GM12878 (cell line): ENCODE measurements at regions not wholly inside any gene's neighbourhood (a gene's known extent, or its start where the extent isn't known, plus 50 kb on each side); places are given as distances from the start of the nearest gene placed in this dataset.

Experiments
- ATAC-seq: fragments of 200-7000 bp; cut with Tn5 transposase; 3 replicates; pipeline ENCODE4 v1.9.1; 2020; ENCODE audit warnings: mild to moderate bottlenecking, moderate library complexity
- BruUV-seq: library from RNA; stranded (reverse); fragments of 400-500 nt; replicated peaks from 2 replicates; lab custom pipeline; 2021; lab: Mats Ljungman, UMichigan
- CTCF ChIA-PET: fragments of 300-600 bp; sonication (Branson Sonifier 250); formaldehyde crosslinking; extraction: SDS; loops from one replicate; lab custom pipeline; 2021; ENCODE audit warnings: inconsistent platforms; lab: Yijun Ruan, JAX
- POLR2A ChIA-PET: fragments of 350-600 bp; formaldehyde crosslinking; extraction: SDS; loops from one replicate; lab custom pipeline; 2021; ENCODE audit warnings: inconsistent platforms; lab: Charles Lee
- RAD21 ChIA-PET: fragments of 300-600 bp; sonication (Branson Sonifier 250); formaldehyde crosslinking; loops from one replicate; lab custom pipeline; 2023; ENCODE audit warnings: antibody characterized with exemption; ENCODE audit not compliant: unreplicated experiment; lab: Charles Lee
- SMC1A ChIA-PET: fragments of 300-600 bp; sonication (Branson Sonifier 250); formaldehyde crosslinking; loops from one replicate; lab custom pipeline; 2023; ENCODE audit not compliant: unreplicated experiment, uncharacterized antibody; lab: Charles Lee
- DNase-seq: peaks from one replicate; pipeline ENCODE4 v3.0.0-alpha.2; 2011; ENCODE audit warnings: low read depth, low spot score
- FAIRE-seq: peaks from 3 replicates; lab custom pipeline; 2011; peaks lifted over from hg19 to GRCh38; lab: Jason Lieb, UNC
- H2AFZ ChIP-seq: 2 replicates; pipeline ENCODE4 v1.6.0; 2011; ENCODE audit warnings: low read depth, low read length, control low read depth; ENCODE audit not compliant: control insufficient read depth
- H3K27ac ChIP-seq: 2 replicates; pipeline ENCODE4 v1.5.1; 2011; ENCODE audit warnings: control low read depth; ENCODE audit not compliant: control insufficient read depth, insufficient read depth
- H3K27me3 ChIP-seq, 2 experiments: replicated peaks in 1 of 2; 2 replicates each; pipeline versions ENCODE4 v1.6.0 to v1.6.1; 2011; ENCODE audit warnings: low read length in 1 of 2; ENCODE audit not compliant: control insufficient read depth in 2 of 2, insufficient read depth in 2 of 2
- H3K36me3 ChIP-seq, 2 experiments: 2 replicates each; pipeline ENCODE4 v1.5.1; 2011; ENCODE audit warnings: low read length in 1 of 2; ENCODE audit not compliant: control insufficient read depth in 2 of 2, insufficient read depth in 2 of 2
- H3K4me1 ChIP-seq: 2 replicates; pipeline ENCODE4 v1.6.1; 2011; ENCODE audit warnings: mild to moderate bottlenecking, low read length, moderate library complexity, mixed read lengths; ENCODE audit not compliant: control insufficient read depth, insufficient read depth
- H3K4me2 ChIP-seq: 2 replicates; pipeline ENCODE4 v1.6.0; 2011; ENCODE audit warnings: control low read depth; ENCODE audit not compliant: control insufficient read depth, insufficient read depth
- H3K4me3 ChIP-seq: fragments of 200-600 bp; sonication (generic); 2 replicates; pipeline ENCODE4 v1.5.1; 2016
- H3K79me2 ChIP-seq: 2 replicates; pipeline ENCODE4 v1.6.0; 2011; ENCODE audit warnings: low read length; ENCODE audit not compliant: control insufficient read depth, insufficient read depth
- H3K9ac ChIP-seq: 2 replicates; pipeline ENCODE4 v1.8.0; 2011; ENCODE audit warnings: low read length, control low read depth, mixed read lengths; ENCODE audit not compliant: control insufficient read depth, insufficient read depth
- H3K9me3 ChIP-seq: replicated peaks from 3 replicates; pipeline ENCODE4 v1.5.1; 2011; ENCODE audit warnings: mild to moderate bottlenecking, low read length; ENCODE audit not compliant: control insufficient read depth, insufficient read depth
- H4K20me1 ChIP-seq: 2 replicates; pipeline ENCODE4 v1.6.0; 2011; ENCODE audit not compliant: control insufficient read depth, insufficient read depth
- CTCF ChIP-seq, 3 experiments: IDR thresholded peaks in 2 of 3; conservative IDR thresholded peaks in 1 of 3; 2 replicates each; pipeline ENCODE4 v1.5.1; 2011; ENCODE audit warnings: low read depth in 3 of 3, low read length in 3 of 3, mild to moderate bottlenecking in 3 of 3, control low read depth in 2 of 3, moderate library complexity in 2 of 3, inconsistent platforms in 1 of 3, mixed read lengths in 1 of 3; ENCODE audit not compliant: control insufficient read depth in 2 of 3, insufficient read depth in 1 of 3; ENCODE audit errors: extremely low read depth in 1 of 3
- HDAC2 ChIP-seq: fragments of 200-600 bp; sonication (generic); IDR thresholded peaks from 2 replicates; pipeline ENCODE4 v1.6.1; 2017
- HDGF ChIP-seq: fragments of 450-650 bp; IDR thresholded peaks from 2 replicates; pipeline ENCODE4 v1.6.1; 2016; ENCODE audit warnings: antibody characterized with exemption
- JUND ChIP-seq: IDR thresholded peaks from 2 replicates; pipeline ENCODE4 v1.6.1; 2012; ENCODE audit warnings: low read depth, mild to moderate bottlenecking, low read length, improper control_type of control experiment, moderate library complexity
- LARP7 ChIP-seq: fragments of 450-650 bp; IDR thresholded peaks from 2 replicates; pipeline ENCODE4 v1.6.1; 2017; ENCODE audit warnings: mild to moderate bottlenecking
- RAD21 ChIP-seq: IDR thresholded peaks from 2 replicates; pipeline ENCODE4 v1.6.1; 2011; ENCODE audit warnings: mild to moderate bottlenecking, low read depth, low read length, moderate library complexity; ENCODE audit not compliant: insufficient read depth
- RUNX3 ChIP-seq: IDR thresholded peaks from 2 replicates; pipeline ENCODE4 v1.6.1; 2012; ENCODE audit warnings: low read length, inconsistent platforms
- SREBF2 ChIP-seq: IDR thresholded peaks from 2 replicates; pipeline ENCODE4 v1.6.1; 2012; ENCODE audit warnings: mild to moderate bottlenecking, low read length
- TCF12 ChIP-seq: IDR thresholded peaks from 2 replicates; pipeline ENCODE4 v1.6.1; 2011; ENCODE audit warnings: low read depth, mild to moderate bottlenecking, low read length
- WGBS: methylation state at CpG from one replicate; pipeline ENCODE4 v1.1.6; 2016; ENCODE audit warnings: low lambda C conversion rate; ENCODE audit not compliant: insufficient replicate concordance, insufficient coverage; ENCODE audit errors: missing lambda C conversion rate; 5-methylcytosine and 5-hydroxymethylcytosine counted together
- in situ Hi-C: fragments of 300-500 bp; cut with MboI; formaldehyde crosslinking; loops from 9 replicates; pipeline ENCODE4 v1.14.3; 2018; ENCODE audit warnings: mixed read lengths
- intact Hi-C: fragments of 100-400 bp; cut with micrococcal nuclease; formaldehyde crosslinking; loops from one replicate; pipeline ENCODE4 v1.14.2; 2022; ENCODE audit not compliant: unreplicated experiment
- TF ChIP-seq, protein P1 (sequence below): IDR thresholded peaks from 2 replicates; pipeline ENCODE4 v1.6.1; 2012; ENCODE audit warnings: mild to moderate bottlenecking, low read depth, low read length

DNA sequence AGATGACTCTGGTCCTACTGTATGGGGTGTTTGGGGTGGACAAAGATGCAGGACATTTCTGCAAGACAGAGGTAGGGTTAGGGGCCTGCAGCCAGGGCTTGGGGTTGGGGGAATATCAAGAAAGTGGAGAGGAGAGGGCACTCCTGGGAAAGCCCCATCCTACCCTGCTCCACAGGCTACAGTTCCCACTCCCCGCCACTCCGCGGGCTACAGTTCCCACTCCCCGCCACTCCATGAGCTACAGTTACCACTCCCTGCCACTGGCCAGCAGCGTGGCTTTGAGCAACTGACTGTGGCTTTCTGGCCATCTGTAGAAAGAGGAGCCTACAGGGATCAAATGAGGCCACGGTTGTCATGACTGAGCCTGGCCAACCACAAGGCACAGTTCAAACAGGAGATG, 93.8 kb upstream of the GRIK3 start (continued):
- TF ChIP-seq HDAC2 (no peak), JUND (no peak), HDGF (no peak), SREBF2 (no peak), LARP7 (no peak), TCF12 (no peak)

- POLR2A ChIA-PET, result no interaction called here
- Histone ChIP-seq H3K4me1 (no peaks in the 10 kb centered on the region), H2AFZ (no peak overlapping the region), H3K27me3 (peaks cover 0 to 1% of the 10 kb centered on the region in 2 experiments; a peak in 1 of 4 replicates), H4K20me1 (no peaks in the 10 kb centered on the region)
- FAIRE-seq, result no peak
- RAD21 ChIA-PET, result no interaction called here
- SMC1A ChIA-PET, result no interaction called here
- DNase-seq, result no peak
- 0% methylated on average over 4 of the region's 5 CpGs for WGBS
- peak; percentile 15; the same call in 1 of the 2 replicates for TF ChIP-seq RAD21
- TF ChIP-seq CTCF (IDR thresholded peaks at IDR 0.05 in 2 of 3, conservative IDR thresholded peaks at IDR 0.05 in 1 of 3; ENCODE audit: control insufficient read depth in 2 of 3, extremely low read depth in 1 of 3, insufficient read depth in 1 of 3, low read depth in 3 of 3, low read length in 3 of 3), result peak in 1 of 3 experiments; percentile 2; a peak in 1 of 6 replicates
- TF ChIP-seq RUNX3, result no peak
- TF ChIP-seq, protein P1, sequence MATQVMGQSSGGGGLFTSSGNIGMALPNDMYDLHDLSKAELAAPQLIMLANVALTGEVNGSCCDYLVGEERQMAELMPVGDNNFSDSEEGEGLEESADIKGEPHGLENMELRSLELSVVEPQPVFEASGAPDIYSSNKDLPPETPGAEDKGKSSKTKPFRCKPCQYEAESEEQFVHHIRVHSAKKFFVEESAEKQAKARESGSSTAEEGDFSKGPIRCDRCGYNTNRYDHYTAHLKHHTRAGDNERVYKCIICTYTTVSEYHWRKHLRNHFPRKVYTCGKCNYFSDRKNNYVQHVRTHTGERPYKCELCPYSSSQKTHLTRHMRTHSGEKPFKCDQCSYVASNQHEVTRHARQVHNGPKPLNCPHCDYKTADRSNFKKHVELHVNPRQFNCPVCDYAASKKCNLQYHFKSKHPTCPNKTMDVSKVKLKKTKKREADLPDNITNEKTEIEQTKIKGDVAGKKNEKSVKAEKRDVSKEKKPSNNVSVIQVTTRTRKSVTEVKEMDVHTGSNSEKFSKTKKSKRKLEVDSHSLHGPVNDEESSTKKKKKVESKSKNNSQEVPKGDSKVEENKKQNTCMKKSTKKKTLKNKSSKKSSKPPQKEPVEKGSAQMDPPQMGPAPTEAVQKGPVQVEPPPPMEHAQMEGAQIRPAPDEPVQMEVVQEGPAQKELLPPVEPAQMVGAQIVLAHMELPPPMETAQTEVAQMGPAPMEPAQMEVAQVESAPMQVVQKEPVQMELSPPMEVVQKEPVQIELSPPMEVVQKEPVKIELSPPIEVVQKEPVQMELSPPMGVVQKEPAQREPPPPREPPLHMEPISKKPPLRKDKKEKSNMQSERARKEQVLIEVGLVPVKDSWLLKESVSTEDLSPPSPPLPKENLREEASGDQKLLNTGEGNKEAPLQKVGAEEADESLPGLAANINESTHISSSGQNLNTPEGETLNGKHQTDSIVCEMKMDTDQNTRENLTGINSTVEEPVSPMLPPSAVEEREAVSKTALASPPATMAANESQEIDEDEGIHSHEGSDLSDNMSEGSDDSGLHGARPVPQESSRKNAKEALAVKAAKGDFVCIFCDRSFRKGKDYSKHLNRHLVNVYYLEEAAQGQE, result no peak
- TF ChIP-seq, all 136 proteins: peak for 2
- Histone ChIP-seq H3K79me2 (no peaks in the 10 kb centered on the region), H3K4me3 (no peak overlapping the region), H3K9me3 (no peaks in the 10 kb centered on the region), H3K9ac (no peak overlapping the region), H3K27ac (no peak overlapping the region), H3K4me2 (no peak overlapping the region), H3K36me3 (no peaks in the 10 kb centered on the region)
- ATAC-seq, result no peak
- BruUV-seq, result no TSS peak
- in situ Hi-C loops, result no loop called here
- intact Hi-C loops, result no loop called here
- CTCF ChIA-PET, result no interaction called here
Observed at GRCh38 chr1:37130221-37130948, 96.1 kb upstream of the GRIK3 start.
